SU-DHL-6 (cell line): ENCODE measurements at regions not wholly inside any gene's neighbourhood (a gene's known extent, or its start where the extent isn't known, plus 50 kb on each side); places are given as distances from the start of the nearest gene placed in this dataset.

Source experiments
- H2AFZ ChIP-seq: fragments of 200-600 bp; sonication (generic); 2 replicates; pipeline ENCODE4 v1.6.1; 2014; ENCODE audit warnings: low read depth, mild to moderate bottlenecking, moderate library complexity, mixed read lengths, antibody characterized with exemption, low read length; ENCODE audit not compliant: severe bottlenecking
- H3F3A ChIP-seq: fragments of 200-600 bp; shearing (Covaris generic); 2 replicates; pipeline ENCODE4 v1.6.0; 2016; ENCODE audit warnings: antibody characterized with exemption, mild to moderate bottlenecking; ENCODE audit not compliant: insufficient read depth
- H3K27ac ChIP-seq: fragments of 200-600 bp; sonication (generic); 2 replicates; pipeline ENCODE4 v1.5.1; 2016; ENCODE audit warnings: low read depth, mild to moderate bottlenecking, low read length, moderate library complexity, mixed read lengths
- H3K27me3 ChIP-seq: fragments of 200-600 bp; sonication (generic), shearing (Covaris generic); 2 replicates; pipeline ENCODE4 v1.6.0; 2014; ENCODE audit warnings: mild to moderate bottlenecking, low read length
- H3K36me3 ChIP-seq: fragments of 200-600 bp; sonication (generic); 2 replicates; pipeline ENCODE4 v1.6.1; 2014; ENCODE audit warnings: mild to moderate bottlenecking, low read length, mixed read lengths
- H3K4me2 ChIP-seq: fragments of 300-600, 200-600 bp; shearing (Covaris generic), sonication (generic); 2 replicates; pipeline ENCODE4 v1.6.0; 2014; ENCODE audit warnings: low read length, low read depth, mild to moderate bottlenecking; ENCODE audit not compliant: poor library complexity, severe bottlenecking
- H3K4me3 ChIP-seq: fragments of 200-600 bp; sonication (generic); 2 replicates; pipeline ENCODE4 v1.5.1; 2014; ENCODE audit warnings: antibody characterized with exemption, low read length, mild to moderate bottlenecking, mixed read lengths; ENCODE audit not compliant: insufficient read depth, poor library complexity, severe bottlenecking
- H3K79me2 ChIP-seq: fragments of 200-600 bp; sonication (generic); 2 replicates; pipeline ENCODE4 v1.6.1; 2014; ENCODE audit warnings: mild to moderate bottlenecking, low read length, moderate library complexity; ENCODE audit not compliant: insufficient read depth
- H3K9ac ChIP-seq: fragments of 200-600 bp; sonication (generic); 2 replicates; pipeline ENCODE4 v1.7.0; 2014; ENCODE audit warnings: mild to moderate bottlenecking, low read length
- H3K9me2 ChIP-seq: fragments of 200-600 bp; sonication (generic); replicated peaks from 2 replicates; pipeline ENCODE4 v1.6.1; 2014; ENCODE audit warnings: low read length; ENCODE audit not compliant: insufficient read depth
- H3K9me3 ChIP-seq: fragments of 200-600 bp; sonication (generic); 2 replicates; pipeline ENCODE4 v1.6.1; 2014; ENCODE audit warnings: low read length, mixed read lengths; ENCODE audit not compliant: insufficient read depth
- H4K20me1 ChIP-seq: fragments of 200-600 bp; sonication (generic); 2 replicates; pipeline ENCODE4 v1.6.1; 2014; ENCODE audit warnings: low read depth, mild to moderate bottlenecking, antibody characterized with exemption, low read length, moderate library complexity, mixed read lengths
- CTCF ChIP-seq: fragments of 200-600 bp; sonication (generic); IDR thresholded peaks from one replicate; pipeline ENCODE4 v1.5.1; 2017; ENCODE audit warnings: antibody characterized with exemption, mild to moderate bottlenecking, low read length, moderate library complexity; ENCODE audit not compliant: insufficient read depth, poor library complexity, severe bottlenecking
- EZH2phosphoT487 ChIP-seq: fragments of 200-600 bp; sonication (generic), shearing (Covaris generic); conservative IDR thresholded peaks from 2 replicates; pipeline ENCODE4 v1.6.1; 2018; ENCODE audit warnings: mild to moderate bottlenecking, antibody characterized with exemption, low read length, moderate library complexity, mixed read lengths

DNA sequence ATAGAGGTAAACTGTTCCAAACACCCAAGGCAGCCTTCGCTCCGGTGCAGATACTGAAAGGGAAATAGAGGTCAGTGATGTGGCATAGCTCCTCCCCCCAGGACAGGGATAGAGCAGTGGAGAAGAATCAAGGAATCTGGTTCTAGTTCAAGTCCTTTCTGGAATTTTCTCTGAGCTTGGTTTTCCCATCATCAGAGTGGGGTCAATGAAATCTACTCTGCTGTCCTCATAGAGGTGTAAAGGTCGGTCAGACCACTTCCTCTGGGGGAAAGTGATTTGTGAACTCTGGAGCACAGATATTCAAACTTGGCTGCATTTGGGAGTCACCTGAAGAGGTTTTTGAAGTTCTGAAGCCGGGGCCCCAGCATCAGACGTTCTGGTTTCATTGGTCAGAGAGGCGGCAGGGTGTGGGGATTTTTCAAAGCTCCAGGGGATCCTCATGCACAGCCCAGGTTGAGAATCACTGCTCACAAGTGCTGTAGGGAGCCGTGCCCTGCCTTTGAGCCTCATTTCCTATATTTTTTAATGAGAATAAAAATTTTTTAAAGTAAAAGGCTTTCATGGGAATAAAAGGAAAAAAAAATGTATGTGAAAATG is 105.7 kb upstream of the RAD23B start:
- Histone ChIP-seq H3K4me3 (no peak overlapping the region), H2AFZ (no peak overlapping the region), H3K27ac (no peak overlapping the region), H3K4me2 (no peak overlapping the region), H4K20me1 (no peaks in the 10 kb centered on the region), H3K9me2 (no peaks in the 10 kb centered on the region), H3K36me3 (no peaks in the 10 kb centered on the region), H3K79me2 (no peaks in the 10 kb centered on the region), H3K9ac (no peak overlapping the region), H3K27me3 (no peaks in the 10 kb centered on the region), H3K9me3 (no peaks in the 10 kb centered on the region), H3F3A (no peaks in the 10 kb centered on the region)
- no peak for TF ChIP-seq CTCF
- no peak for TF ChIP-seq EZH2phosphoT487

DNA sequence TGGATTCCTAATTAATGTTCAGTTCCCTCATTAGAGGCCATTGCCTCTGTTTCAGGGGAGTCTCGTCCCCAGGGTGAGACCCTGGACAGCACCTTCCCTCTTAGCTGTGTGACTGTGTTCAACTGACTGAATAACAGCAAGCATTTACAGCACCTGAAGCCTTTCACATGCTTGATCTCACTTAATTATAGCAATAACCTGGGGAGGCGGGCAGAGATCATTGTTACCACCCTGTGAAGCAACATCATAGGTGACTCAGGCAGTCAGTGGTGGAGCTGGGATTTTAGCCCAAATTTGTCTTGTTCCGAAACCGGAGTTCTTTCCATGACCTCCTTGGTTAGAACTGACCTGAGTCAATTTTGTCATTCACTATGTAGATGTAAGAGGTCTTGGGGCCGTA is 105.2 kb upstream of the RAD23B start:
- no peaks in the 10 kb centered on the region for H3F3A ChIP-seq
- no peaks in the 10 kb centered on the region for H4K20me1 ChIP-seq
- no peaks in the 10 kb centered on the region for H3K79me2 ChIP-seq
- H3K4me2 ChIP-seq, result no peak overlapping the region
- no peaks in the 10 kb centered on the region for H3K9me3 ChIP-seq
- H3K27ac ChIP-seq, result no peak overlapping the region
- H3K27me3 ChIP-seq, result no peaks in the 10 kb centered on the region
- no peak overlapping the region for H2AFZ ChIP-seq
- H3K4me3 ChIP-seq, result no peak overlapping the region
- no peaks in the 10 kb centered on the region for H3K36me3 ChIP-seq
- no peak overlapping the region for H3K9ac ChIP-seq
- H3K9me2 ChIP-seq, result no peaks in the 10 kb centered on the region
- TF ChIP-seq EZH2phosphoT487, result no peak
- TF ChIP-seq CTCF, result no peak

DNA sequence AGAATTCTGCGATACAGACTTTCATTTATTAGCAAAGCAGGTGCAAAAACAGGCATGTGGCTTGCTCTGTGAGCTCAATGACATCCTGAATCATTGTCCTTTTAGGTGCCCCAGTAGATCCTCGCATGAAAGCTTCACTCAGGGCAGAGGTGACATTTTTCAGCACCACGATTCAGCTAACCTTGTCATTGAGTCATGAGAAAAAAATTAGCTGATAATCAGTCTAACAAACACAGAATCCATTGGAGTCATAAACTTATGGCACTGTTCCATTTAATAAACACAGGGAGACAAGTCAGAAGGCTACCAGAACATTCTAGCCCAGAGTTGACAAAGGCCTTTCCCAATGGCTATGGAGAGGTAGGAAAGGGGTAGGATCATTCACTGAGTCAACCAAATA is 104.8 kb upstream of the RAD23B start:
- Histone ChIP-seq H3K9ac (no peak overlapping the region), H3K9me3 (no peaks in the 10 kb centered on the region), H3K4me2 (no peak overlapping the region), H3F3A (no peaks in the 10 kb centered on the region), H2AFZ (no peak overlapping the region), H3K79me2 (no peaks in the 10 kb centered on the region), H3K27me3 (no peaks in the 10 kb centered on the region), H3K9me2 (no peaks in the 10 kb centered on the region), H3K27ac (no peak overlapping the region), H4K20me1 (no peaks in the 10 kb centered on the region), H3K36me3 (no peaks in the 10 kb centered on the region), H3K4me3 (no peak overlapping the region)
- TF ChIP-seq CTCF (no peak), EZH2phosphoT487 (no peak)
